HG03159 (cell line): ENCODE measurements at regions not wholly inside any gene's neighbourhood (a gene's known extent, or its start where the extent isn't known, plus 50 kb on each side); places are given as distances from the start of the nearest gene placed in this dataset.

ENCODE experiments used
- ATAC-seq: cut with Tn5 transposase; IDR thresholded peaks from one replicate; pipeline ENCODE4 v1.9.1; 2021; ENCODE audit warnings: mild to moderate bottlenecking, moderate library complexity; ENCODE audit not compliant: unreplicated experiment

- no peak for ATAC-seq
Observed at GRCh38 chr11:109795234-109795633, 298.0 kb upstream of the ZC3H12C start.

GRCh38 chr11:109796253-109796652, 296.9 kb upstream of the ZC3H12C start:
- ATAC-seq, result no peak

- ATAC-seq, result no peak
Observed at GRCh38 chr11:109798521-109798920, 294.7 kb upstream of the ZC3H12C start.

GRCh38 chr11:109799604-109800003, 293.6 kb upstream of the ZC3H12C start:
- ATAC-seq, result no peak

GRCh38 chr11:109804911-109805310, 288.3 kb upstream of the ZC3H12C start:
- no peak for ATAC-seq

GRCh38 chr11:109806205-109806604, 287.0 kb upstream of the ZC3H12C start:
- no peak for ATAC-seq

- ATAC-seq, result no peak
Observed at GRCh38 chr11:109808569-109808968, 284.6 kb upstream of the ZC3H12C start.

GRCh38 chr11:109814824-109815223, 278.4 kb upstream of the ZC3H12C start:
- ATAC-seq, result no peak

- no peak for ATAC-seq
Observed at GRCh38 chr11:109815500-109816150, 277.6 kb upstream of the ZC3H12C start.

- no peak for ATAC-seq
Observed at GRCh38 chr11:109818290-109818689, 274.9 kb upstream of the ZC3H12C start.

GRCh38 chr11:109819410-109819809, 273.8 kb upstream of the ZC3H12C start:
- no peak for ATAC-seq

GRCh38 chr11:109821511-109821910, 271.7 kb upstream of the ZC3H12C start:
- no peak for ATAC-seq

GRCh38 chr11:109822436-109823102, 270.6 kb upstream of the ZC3H12C start:
- ATAC-seq, result no peak

- no peak for ATAC-seq
Observed at GRCh38 chr11:109828387-109828786, 264.8 kb upstream of the ZC3H12C start.

GRCh38 chr11:109838026-109838425, 255.2 kb upstream of the ZC3H12C start:
- ATAC-seq, result no peak

GRCh38 chr11:109845437-109845836, 247.8 kb upstream of the ZC3H12C start:
- no peak for ATAC-seq

GRCh38 chr11:109847621-109848020, 245.6 kb upstream of the ZC3H12C start:
- ATAC-seq, result no peak

GRCh38 chr11:109849051-109849450, 244.1 kb upstream of the ZC3H12C start:
- ATAC-seq, result no peak

GRCh38 chr11:109849946-109850345, 243.2 kb upstream of the ZC3H12C start:
- ATAC-seq, result no peak

GRCh38 chr11:109851780-109852390, 241.3 kb upstream of the ZC3H12C start:
- no peak for ATAC-seq

- peak; percentile 88 for ATAC-seq
Observed at GRCh38 chr11:109853156-109853776, 239.9 kb upstream of the ZC3H12C start.

- ATAC-seq, result no peak
Observed at GRCh38 chr11:109854731-109855130, 238.5 kb upstream of the ZC3H12C start.
